ENCODE measurements at regions not wholly inside any gene's neighbourhood (a gene's known extent, or its start where the extent isn't known, plus 50 kb on each side); places are given as distances from the start of the nearest gene placed in this dataset.

DNA sequence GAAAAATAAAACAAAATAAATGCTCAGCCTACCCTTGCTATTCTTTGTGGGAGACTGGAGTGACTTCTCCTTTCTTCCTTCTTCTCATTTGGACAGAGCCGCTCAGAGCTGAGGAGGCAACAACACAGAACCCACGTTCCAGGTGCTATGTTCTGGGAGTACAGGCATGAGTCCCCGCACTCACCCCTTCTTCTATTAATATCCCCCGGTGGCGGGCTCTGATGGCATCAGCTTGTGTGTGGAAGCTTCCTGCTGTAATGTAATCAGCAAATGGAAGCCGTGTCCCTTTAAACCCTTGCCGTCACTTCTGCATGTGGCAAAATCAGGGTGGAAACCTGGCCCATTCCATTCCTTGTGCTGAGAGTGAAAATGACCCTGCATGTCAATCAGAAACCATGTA is 116.9 kb upstream of the ADARB2 start:
- H3K27me3 ChIP-seq: no peaks in the 10 kb centered on the region

DNA sequence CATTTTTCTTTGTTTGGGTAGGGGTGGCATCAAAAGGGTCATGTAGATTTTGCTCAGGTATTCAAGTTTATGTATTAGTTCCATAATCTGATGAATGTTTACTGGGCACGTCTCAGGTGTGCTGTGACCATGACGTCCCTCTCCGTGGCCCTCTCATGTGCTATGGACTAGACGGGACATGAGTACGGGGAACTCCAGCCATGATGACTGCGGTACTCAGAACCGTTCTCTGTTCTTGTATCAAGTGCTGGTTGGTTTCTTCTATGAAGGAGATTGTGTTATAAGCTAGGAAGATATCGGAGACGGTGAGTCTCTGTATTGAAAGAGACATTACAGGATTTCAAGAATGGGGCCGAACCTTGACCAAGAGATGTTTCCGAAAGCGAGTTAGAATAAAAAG is 116.5 kb upstream of the ADARB2 start:
- no peak for DNase-seq
- Histone ChIP-seq H3K27ac (no peak overlapping the region), H3K27me3 (no peaks in the 10 kb centered on the region), H3K4me3 (no peak overlapping the region), H3K36me3 (no peaks in the 10 kb centered on the region), H3K4me1 (no peaks in the 10 kb centered on the region), H3K9me3 (peaks cover 0 to 9% (median 4%) of the 10 kb centered on the region in 3 donors)
- TF ChIP-seq, protein P1, sequence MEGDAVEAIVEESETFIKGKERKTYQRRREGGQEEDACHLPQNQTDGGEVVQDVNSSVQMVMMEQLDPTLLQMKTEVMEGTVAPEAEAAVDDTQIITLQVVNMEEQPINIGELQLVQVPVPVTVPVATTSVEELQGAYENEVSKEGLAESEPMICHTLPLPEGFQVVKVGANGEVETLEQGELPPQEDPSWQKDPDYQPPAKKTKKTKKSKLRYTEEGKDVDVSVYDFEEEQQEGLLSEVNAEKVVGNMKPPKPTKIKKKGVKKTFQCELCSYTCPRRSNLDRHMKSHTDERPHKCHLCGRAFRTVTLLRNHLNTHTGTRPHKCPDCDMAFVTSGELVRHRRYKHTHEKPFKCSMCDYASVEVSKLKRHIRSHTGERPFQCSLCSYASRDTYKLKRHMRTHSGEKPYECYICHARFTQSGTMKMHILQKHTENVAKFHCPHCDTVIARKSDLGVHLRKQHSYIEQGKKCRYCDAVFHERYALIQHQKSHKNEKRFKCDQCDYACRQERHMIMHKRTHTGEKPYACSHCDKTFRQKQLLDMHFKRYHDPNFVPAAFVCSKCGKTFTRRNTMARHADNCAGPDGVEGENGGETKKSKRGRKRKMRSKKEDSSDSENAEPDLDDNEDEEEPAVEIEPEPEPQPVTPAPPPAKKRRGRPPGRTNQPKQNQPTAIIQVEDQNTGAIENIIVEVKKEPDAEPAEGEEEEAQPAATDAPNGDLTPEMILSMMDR (IDR thresholded peaks at IDR 0.05): no peak
- intact Hi-C loops (cut with DNase I; ENCODE audit: low total_unique reads): no loop called here

More for the DNA sequence above, 116.9 kb upstream of the ADARB2 start:
- intact Hi-C loops (cut with DNase I; ENCODE audit: low total_unique reads): no loop called here
- no peak for DNase-seq
- Histone ChIP-seq H3K27ac (no peak overlapping the region), H3K4me1 (no peaks in the 10 kb centered on the region), H3K9me3 (peaks cover 0 to 4% (median 4%) of the 10 kb centered on the region in 3 donors), H3K4me3 (no peak overlapping the region), H3K36me3 (no peaks in the 10 kb centered on the region)
- TF ChIP-seq, protein P1 (IDR thresholded peaks at IDR 0.05): no peak

DNA sequence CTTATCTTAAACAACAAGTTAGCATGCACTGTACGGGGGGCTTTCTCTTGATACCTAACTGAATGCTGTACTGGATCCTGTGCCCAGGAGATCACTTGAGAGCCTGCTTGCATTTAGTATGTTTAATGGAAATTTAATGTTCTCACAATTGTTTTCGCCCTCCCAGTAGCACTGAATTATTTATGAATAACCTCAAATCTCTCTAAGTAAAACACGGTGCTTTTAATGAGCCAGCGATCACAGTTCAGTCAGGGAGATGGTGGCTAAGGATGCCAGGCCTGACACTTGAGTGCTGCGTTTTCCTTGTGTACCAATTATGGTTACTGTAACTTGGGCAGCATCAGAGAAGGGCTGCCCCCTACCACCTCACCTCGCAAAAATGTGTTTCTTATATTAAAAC is 115.5 kb upstream of the ADARB2 start:
- H3K27ac ChIP-seq: no peak overlapping the region
- no peaks in the 10 kb centered on the region for H3K36me3 ChIP-seq
- peaks cover 0 to 9% (median 4%) of the 10 kb centered on the region in 3 donors for H3K9me3 ChIP-seq
- no peaks in the 10 kb centered on the region for H3K27me3 ChIP-seq
- TF ChIP-seq, protein P1 (IDR thresholded peaks at IDR 0.05): no peak
- H3K4me3 ChIP-seq: no peak overlapping the region
- H3K4me1 ChIP-seq: no peaks in the 10 kb centered on the region
- DNase-seq: no peak
- intact Hi-C loops (cut with DNase I; ENCODE audit: low total_unique reads): no loop called here

DNA sequence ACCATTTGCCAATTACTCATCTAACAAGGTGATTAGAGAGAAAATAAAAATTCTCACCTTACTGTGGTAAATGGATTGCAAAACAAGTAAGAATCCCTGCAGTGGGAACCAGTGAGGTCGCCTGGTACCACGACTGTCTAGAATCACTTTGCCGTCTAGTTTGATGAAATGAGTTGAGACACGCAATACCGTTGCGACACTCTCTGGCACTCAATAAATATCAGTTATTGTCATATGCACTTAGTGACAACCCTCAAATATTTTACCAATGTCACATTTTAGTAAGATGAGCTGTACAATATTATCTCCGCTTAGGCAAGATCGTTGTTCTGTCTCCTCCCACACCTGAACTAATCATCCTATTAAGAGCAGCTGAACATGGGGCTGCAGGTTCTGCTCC is 114.4 kb upstream of the ADARB2 start:
- H3K27me3 ChIP-seq: no peaks in the 10 kb centered on the region
- no peaks in the 10 kb centered on the region for H3K4me1 ChIP-seq
- intact Hi-C loops (cut with DNase I; ENCODE audit: low total_unique reads): no loop called here
- H3K4me3 ChIP-seq: no peak overlapping the region
- H3K9me3 ChIP-seq: peaks cover 0 to 9% (median 4%) of the 10 kb centered on the region in 3 donors
- no peaks in the 10 kb centered on the region for H3K36me3 ChIP-seq
- TF ChIP-seq, protein P1 (IDR thresholded peaks at IDR 0.05): no peak
- no peak for DNase-seq
- H3K27ac ChIP-seq: no peak overlapping the region

DNA sequence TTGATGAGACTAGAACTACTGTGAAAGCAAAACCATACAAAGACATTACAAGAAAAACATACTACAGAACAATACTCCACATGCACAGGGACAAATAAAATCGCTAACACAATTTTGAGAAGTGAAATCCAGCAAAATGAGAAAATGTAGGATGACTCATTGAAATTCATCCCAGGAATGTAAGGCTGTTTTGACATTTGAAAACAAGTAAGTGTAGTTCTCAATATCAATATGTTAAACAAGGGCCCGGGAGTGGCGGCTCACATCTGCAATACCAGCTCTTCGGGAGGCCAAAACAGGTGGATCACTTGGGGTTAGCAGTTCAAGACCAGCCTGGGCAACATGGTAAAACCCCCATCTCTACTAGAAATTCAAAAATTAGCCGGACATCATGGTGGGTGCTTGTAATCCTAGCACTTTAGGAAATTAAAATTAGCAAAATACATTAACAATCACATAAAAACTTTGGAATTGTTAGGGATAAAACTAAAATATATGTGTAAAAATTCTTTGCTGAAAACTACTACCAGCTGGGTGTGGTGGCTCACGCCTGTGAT is 113.7 kb upstream of the ADARB2 start:
- TF ChIP-seq, protein P1 (IDR thresholded peaks at IDR 0.05): no peak
- H3K27ac ChIP-seq: no peak overlapping the region
- H3K4me3 ChIP-seq: no peak overlapping the region
- intact Hi-C loops (cut with DNase I; ENCODE audit: low total_unique reads): no loop called here
- no peaks in the 10 kb centered on the region for H3K27me3 ChIP-seq
- no peaks in the 10 kb centered on the region for H3K36me3 ChIP-seq
- no peak for DNase-seq
- peaks cover 0 to 9% (median 4%) of the 10 kb centered on the region in 3 donors for H3K9me3 ChIP-seq
- no peaks in the 10 kb centered on the region for H3K4me1 ChIP-seq

DNA sequence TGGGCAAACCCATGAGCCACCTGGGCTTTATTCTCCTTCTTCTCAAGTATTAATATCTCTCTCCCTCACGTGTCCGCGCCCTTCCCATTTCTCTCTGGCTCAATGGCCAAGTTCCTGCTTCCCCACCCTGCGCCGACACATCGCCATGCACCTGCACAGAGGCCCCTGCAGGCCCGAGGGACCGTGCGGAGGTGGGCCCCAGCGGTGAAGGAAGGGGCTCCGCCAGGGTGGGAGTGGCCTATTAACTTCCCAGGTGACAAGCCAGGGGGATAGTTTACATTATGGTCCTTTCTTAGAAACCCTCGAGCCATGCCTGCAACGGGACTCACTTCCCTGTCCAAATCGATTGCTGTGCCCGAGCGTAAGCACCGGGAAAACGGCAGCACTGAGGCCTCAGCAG is 110.0 kb upstream of the ADARB2 start:
- Histone ChIP-seq H3K4me1 (no peaks in the 10 kb centered on the region), H3K27me3 (no peaks in the 10 kb centered on the region), H3K9me3 (peaks cover 0 to 9% (median 4%) of the 10 kb centered on the region in 3 donors), H3K36me3 (no peaks in the 10 kb centered on the region), H3K27ac (no peak overlapping the region), H3K4me3 (no peak overlapping the region)
- intact Hi-C loops (cut with DNase I; ENCODE audit: low total_unique reads): no loop called here
- TF ChIP-seq, protein P1 (IDR thresholded peaks at IDR 0.05): no peak
- no peak for DNase-seq

All from tibial artery (tissue), 4 donors.